ENCODE measurements at regions not wholly inside any gene's neighbourhood (a gene's known extent, or its start where the extent isn't known, plus 50 kb on each side); places are given as distances from the start of the nearest gene placed in this dataset.

DNA sequence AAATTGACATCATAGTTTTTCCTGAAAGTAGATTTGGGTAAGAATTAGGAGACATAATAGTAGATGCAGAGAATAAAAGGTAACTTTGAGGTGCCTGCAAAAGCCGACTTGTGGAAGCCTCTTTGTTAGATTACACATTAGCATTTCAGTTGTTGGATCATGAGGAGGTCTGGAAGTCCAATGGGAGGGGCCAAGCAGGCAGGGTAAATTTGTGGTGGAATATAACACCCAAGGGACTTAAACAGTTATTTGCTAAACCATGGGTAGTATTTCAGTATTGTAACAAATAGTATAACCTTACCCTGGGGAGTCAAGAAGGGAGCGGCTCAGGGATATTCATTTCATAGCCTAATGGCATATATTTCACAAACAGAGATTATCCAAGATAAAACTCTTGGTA lies 810.7 kb upstream of the AMOT start:
- H3F3A ChIP-seq (ENCODE audit: insufficient read depth) = no peaks in the 10 kb centered on the region
- no peak overlapping the region for H3K4me2 ChIP-seq (ENCODE audit: low read depth, low read length, poor library complexity, severe bottlenecking)
- no peaks in the 10 kb centered on the region for H3K9me2 ChIP-seq (replicated peaks; ENCODE audit: insufficient read depth, low read length)
- no peak overlapping the region for H3K4me3 ChIP-seq (ENCODE audit: insufficient read depth, low read length, poor library complexity, severe bottlenecking)
- no peak overlapping the region for H2AFZ ChIP-seq (ENCODE audit: low read depth, low read length, severe bottlenecking)
- H3K27ac ChIP-seq (ENCODE audit: low read depth, low read length) = no peak overlapping the region
- no peaks in the 10 kb centered on the region for H4K20me1 ChIP-seq (ENCODE audit: low read depth, low read length)
- no peaks in the 10 kb centered on the region for H3K9me3 ChIP-seq (ENCODE audit: insufficient read depth, low read length)
- no peak for TF ChIP-seq EZH2phosphoT487 (conservative IDR thresholded peaks at IDR 0.05; ENCODE audit: low read length)
- H3K36me3 ChIP-seq (ENCODE audit: low read length) = no peaks in the 10 kb centered on the region
- H3K79me2 ChIP-seq (ENCODE audit: insufficient read depth, low read length) = no peaks in the 10 kb centered on the region
- no peak overlapping the region for H3K9ac ChIP-seq (ENCODE audit: low read length)
- no peaks in the 10 kb centered on the region for H3K27me3 ChIP-seq (ENCODE audit: low read length)

DNA sequence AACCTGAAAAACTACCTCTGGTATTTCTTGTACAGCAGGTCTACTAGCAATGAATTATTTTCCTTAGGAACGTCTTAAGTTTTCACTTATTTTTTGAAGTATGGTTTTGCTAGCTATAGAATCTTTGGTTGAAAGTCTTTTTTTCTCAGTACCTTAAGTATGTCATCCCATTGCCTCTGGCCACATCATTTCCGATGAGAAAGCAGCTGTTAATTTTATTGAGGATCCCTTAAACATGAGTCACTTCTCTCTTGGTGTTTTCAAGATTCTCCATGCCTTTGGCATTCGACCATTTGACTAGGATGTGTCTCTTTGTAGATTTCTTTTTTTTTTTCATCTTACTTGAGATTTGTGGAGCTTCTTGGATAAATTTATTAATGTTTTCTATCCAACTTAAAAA lies 803.8 kb upstream of the AMOT start:
- TF ChIP-seq, protein P1, sequence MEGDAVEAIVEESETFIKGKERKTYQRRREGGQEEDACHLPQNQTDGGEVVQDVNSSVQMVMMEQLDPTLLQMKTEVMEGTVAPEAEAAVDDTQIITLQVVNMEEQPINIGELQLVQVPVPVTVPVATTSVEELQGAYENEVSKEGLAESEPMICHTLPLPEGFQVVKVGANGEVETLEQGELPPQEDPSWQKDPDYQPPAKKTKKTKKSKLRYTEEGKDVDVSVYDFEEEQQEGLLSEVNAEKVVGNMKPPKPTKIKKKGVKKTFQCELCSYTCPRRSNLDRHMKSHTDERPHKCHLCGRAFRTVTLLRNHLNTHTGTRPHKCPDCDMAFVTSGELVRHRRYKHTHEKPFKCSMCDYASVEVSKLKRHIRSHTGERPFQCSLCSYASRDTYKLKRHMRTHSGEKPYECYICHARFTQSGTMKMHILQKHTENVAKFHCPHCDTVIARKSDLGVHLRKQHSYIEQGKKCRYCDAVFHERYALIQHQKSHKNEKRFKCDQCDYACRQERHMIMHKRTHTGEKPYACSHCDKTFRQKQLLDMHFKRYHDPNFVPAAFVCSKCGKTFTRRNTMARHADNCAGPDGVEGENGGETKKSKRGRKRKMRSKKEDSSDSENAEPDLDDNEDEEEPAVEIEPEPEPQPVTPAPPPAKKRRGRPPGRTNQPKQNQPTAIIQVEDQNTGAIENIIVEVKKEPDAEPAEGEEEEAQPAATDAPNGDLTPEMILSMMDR (IDR thresholded peaks at IDR 0.05; ENCODE audit: insufficient read depth, low read length, poor library complexity, severe bottlenecking) = no peak
- no peak for TF ChIP-seq EZH2phosphoT487 (conservative IDR thresholded peaks at IDR 0.05; ENCODE audit: low read length)
- Histone ChIP-seq H3K27ac (ENCODE audit: low read depth, low read length) (no peak overlapping the region), H3F3A (ENCODE audit: insufficient read depth) (no peaks in the 10 kb centered on the region), H3K36me3 (ENCODE audit: low read length) (no peaks in the 10 kb centered on the region), H4K20me1 (ENCODE audit: low read depth, low read length) (no peaks in the 10 kb centered on the region), H2AFZ (ENCODE audit: low read depth, low read length, severe bottlenecking) (no peak overlapping the region), H3K27me3 (ENCODE audit: low read length) (no peaks in the 10 kb centered on the region), H3K4me3 (ENCODE audit: insufficient read depth, low read length, poor library complexity, severe bottlenecking) (no peak overlapping the region), H3K9ac (ENCODE audit: low read length) (no peak overlapping the region), H3K9me3 (ENCODE audit: insufficient read depth, low read length) (no peaks in the 10 kb centered on the region), H3K79me2 (ENCODE audit: insufficient read depth, low read length) (no peaks in the 10 kb centered on the region), H3K9me2 (replicated peaks; ENCODE audit: insufficient read depth, low read length) (no peaks in the 10 kb centered on the region), H3K4me2 (ENCODE audit: low read depth, low read length, poor library complexity, severe bottlenecking) (no peak overlapping the region)

DNA sequence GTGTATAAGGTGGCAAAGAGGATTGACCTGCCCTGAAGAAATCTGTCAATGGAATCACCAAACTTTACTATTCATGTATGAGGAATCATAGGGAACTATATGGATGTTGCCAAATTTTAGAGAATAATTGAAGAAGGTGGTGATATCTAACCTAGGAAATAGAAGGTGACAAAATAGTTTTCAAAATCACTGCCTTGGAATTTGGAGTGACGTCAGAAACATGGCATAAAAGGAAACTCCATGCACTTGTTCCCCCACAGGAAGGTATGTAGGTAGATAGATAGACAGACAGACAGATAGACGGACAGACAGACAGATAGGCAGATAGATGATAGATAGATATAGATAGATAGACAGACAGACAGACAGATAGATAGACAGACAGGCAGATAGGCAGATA lies 793.9 kb upstream of the AMOT start:
- no peak overlapping the region for H3K27ac ChIP-seq (ENCODE audit: low read depth, low read length)
- H4K20me1 ChIP-seq (ENCODE audit: low read depth, low read length) = no peaks in the 10 kb centered on the region
- no peak overlapping the region for H2AFZ ChIP-seq (ENCODE audit: low read depth, low read length, severe bottlenecking)
- TF ChIP-seq EZH2phosphoT487 (conservative IDR thresholded peaks at IDR 0.05; ENCODE audit: low read length) = no peak
- TF ChIP-seq, protein P1 (IDR thresholded peaks at IDR 0.05; ENCODE audit: insufficient read depth, low read length, poor library complexity, severe bottlenecking) = no peak
- H3K4me2 ChIP-seq (ENCODE audit: low read depth, low read length, poor library complexity, severe bottlenecking) = no peak overlapping the region
- no peaks in the 10 kb centered on the region for H3F3A ChIP-seq (ENCODE audit: insufficient read depth)
- no peaks in the 10 kb centered on the region for H3K27me3 ChIP-seq (ENCODE audit: low read length)
- no peaks in the 10 kb centered on the region for H3K9me3 ChIP-seq (ENCODE audit: insufficient read depth, low read length)
- H3K79me2 ChIP-seq (ENCODE audit: insufficient read depth, low read length) = no peaks in the 10 kb centered on the region
- H3K9ac ChIP-seq (ENCODE audit: low read length) = no peak overlapping the region
- no peaks in the 10 kb centered on the region for H3K36me3 ChIP-seq (ENCODE audit: low read length)
- H3K9me2 ChIP-seq (replicated peaks; ENCODE audit: insufficient read depth, low read length) = no peaks in the 10 kb centered on the region
- H3K4me3 ChIP-seq (ENCODE audit: insufficient read depth, low read length, poor library complexity, severe bottlenecking) = no peak overlapping the region

DNA sequence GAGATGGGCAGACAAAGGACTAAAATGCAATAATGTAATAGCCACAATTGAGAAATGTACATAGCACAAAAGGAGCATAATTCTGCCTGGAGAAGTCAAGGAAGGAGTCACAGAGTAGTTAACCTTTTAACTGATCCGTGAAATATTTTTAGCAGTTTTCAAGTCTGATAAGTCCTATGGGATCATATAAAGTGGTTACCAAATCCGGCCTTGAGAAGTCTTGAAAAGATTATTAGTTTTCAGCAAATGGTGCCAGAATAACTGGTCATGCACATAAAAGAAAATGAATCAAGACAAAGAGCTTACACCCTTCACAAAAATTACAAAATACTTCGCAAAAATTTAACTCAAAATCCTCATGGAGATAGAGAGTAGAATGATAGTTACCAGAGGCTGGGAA lies 788.7 kb upstream of the AMOT start:
- H3K9me2 ChIP-seq (replicated peaks; ENCODE audit: insufficient read depth, low read length) = no peaks in the 10 kb centered on the region
- no peak overlapping the region for H3K4me2 ChIP-seq (ENCODE audit: low read depth, low read length, poor library complexity, severe bottlenecking)
- H3K27ac ChIP-seq (ENCODE audit: low read depth, low read length) = no peak overlapping the region
- no peaks in the 10 kb centered on the region for H4K20me1 ChIP-seq (ENCODE audit: low read depth, low read length)
- no peak overlapping the region for H3K4me3 ChIP-seq (ENCODE audit: insufficient read depth, low read length, poor library complexity, severe bottlenecking)
- no peak for TF ChIP-seq EZH2phosphoT487 (conservative IDR thresholded peaks at IDR 0.05; ENCODE audit: low read length)
- TF ChIP-seq, protein P1 (IDR thresholded peaks at IDR 0.05; ENCODE audit: insufficient read depth, low read length, poor library complexity, severe bottlenecking) = no peak
- no peaks in the 10 kb centered on the region for H3F3A ChIP-seq (ENCODE audit: insufficient read depth)
- H3K36me3 ChIP-seq (ENCODE audit: low read length) = no peaks in the 10 kb centered on the region
- H3K9ac ChIP-seq (ENCODE audit: low read length) = no peak overlapping the region
- no peaks in the 10 kb centered on the region for H3K27me3 ChIP-seq (ENCODE audit: low read length)
- H3K9me3 ChIP-seq (ENCODE audit: insufficient read depth, low read length) = no peaks in the 10 kb centered on the region
- no peak overlapping the region for H2AFZ ChIP-seq (ENCODE audit: low read depth, low read length, severe bottlenecking)
- no peaks in the 10 kb centered on the region for H3K79me2 ChIP-seq (ENCODE audit: insufficient read depth, low read length)
